Osteoblast (primary cell): ENCODE measurements at regions not wholly inside any gene's neighbourhood (a gene's known extent, or its start where the extent isn't known, plus 50 kb on each side); places are given as distances from the start of the nearest gene placed in this dataset.

Source experiments
- DNase-seq: peaks from one replicate; pipeline ENCODE4 v3.0.0; 2011; ENCODE audit warnings: low spot score, mixed read lengths; ENCODE audit not compliant: insufficient read length; ENCODE audit errors: missing footprints
- H2AFZ ChIP-seq: 2 replicates; pipeline ENCODE4 v1.6.0; 2011; ENCODE audit warnings: mild to moderate bottlenecking, low read length
- H3K27ac ChIP-seq: 2 replicates; pipeline ENCODE4 v1.5.1; 2011; ENCODE audit warnings: mild to moderate bottlenecking, low read depth, low read length, moderate library complexity
- H3K27me3 ChIP-seq: 2 replicates; pipeline ENCODE4 v1.6.0; 2012; ENCODE audit warnings: mild to moderate bottlenecking, control low read depth, inconsistent platforms, low read length, moderate library complexity; ENCODE audit not compliant: insufficient read depth
- H3K36me3 ChIP-seq: 2 replicates; pipeline ENCODE4 v1.5.1; 2011; ENCODE audit warnings: mild to moderate bottlenecking, low read length, control low read depth, moderate library complexity; ENCODE audit not compliant: insufficient read depth
- H3K4me1 ChIP-seq: 2 replicates; pipeline ENCODE4 v1.5.1; 2011; ENCODE audit warnings: mild to moderate bottlenecking, low read length, control low read depth, moderate library complexity; ENCODE audit not compliant: insufficient read depth
- H3K4me2 ChIP-seq: 2 replicates; pipeline ENCODE4 v1.6.0; 2011; ENCODE audit warnings: mild to moderate bottlenecking, low read length; ENCODE audit not compliant: insufficient read depth
- H3K4me3 ChIP-seq: fragments of 200-600 bp; sonication (generic); 3 replicates; pipeline ENCODE4 v1.5.1; 2012; ENCODE audit warnings: mild to moderate bottlenecking, low read length, inconsistent platforms; ENCODE audit not compliant: insufficient read depth
- H3K79me2 ChIP-seq: 2 replicates; pipeline ENCODE4 v1.6.0; 2012; ENCODE audit warnings: mild to moderate bottlenecking, low read length, control low read depth, inconsistent platforms; ENCODE audit not compliant: insufficient read depth
- H3K9me3 ChIP-seq: 2 replicates; pipeline ENCODE4 v1.5.1; 2011; ENCODE audit warnings: low read depth, low read length, control low read depth
- H4K20me1 ChIP-seq: 2 replicates; pipeline ENCODE4 v1.6.0; 2012; ENCODE audit warnings: mild to moderate bottlenecking, low read length, control low read depth; ENCODE audit not compliant: insufficient read depth
- CTCF ChIP-seq: IDR thresholded peaks from 2 replicates; pipeline ENCODE4 v1.5.1; 2011; ENCODE audit warnings: mild to moderate bottlenecking, low read depth, low read length, moderate library complexity; ENCODE audit errors: extremely low read depth

GRCh38 chr10:130772676-130773075 lies 538.8 kb downstream of the TCERG1L start:
- Histone ChIP-seq H3K36me3 (no peaks in the 10 kb centered on the region), H3K27ac (no peak overlapping the region), H3K79me2 (no peaks in the 10 kb centered on the region), H2AFZ (no peak overlapping the region), H3K4me1 (no peaks in the 10 kb centered on the region), H3K4me3 (no peak overlapping the region), H3K9me3 (no peaks in the 10 kb centered on the region), H3K4me2 (no peak overlapping the region), H4K20me1 (no peaks in the 10 kb centered on the region), H3K27me3 (no peaks in the 10 kb centered on the region)
- TF ChIP-seq CTCF = no peak
- DNase-seq = no peak

GRCh38 chr10:130773941-130774340 lies 537.6 kb downstream of the TCERG1L start:
- Histone ChIP-seq H3K79me2 (no peaks in the 10 kb centered on the region), H3K4me1 (no peaks in the 10 kb centered on the region), H3K27ac (no peak overlapping the region), H3K4me3 (no peak overlapping the region), H3K4me2 (no peak overlapping the region), H2AFZ (no peak overlapping the region), H3K36me3 (no peaks in the 10 kb centered on the region), H3K9me3 (no peaks in the 10 kb centered on the region), H4K20me1 (no peaks in the 10 kb centered on the region), H3K27me3 (no peaks in the 10 kb centered on the region)
- no peak for TF ChIP-seq CTCF
- no peak for DNase-seq

GRCh38 chr10:130774871-130775270 lies 536.6 kb downstream of the TCERG1L start:
- Histone ChIP-seq H3K4me1 (no peaks in the 10 kb centered on the region), H3K79me2 (no peaks in the 10 kb centered on the region), H3K9me3 (no peaks in the 10 kb centered on the region), H3K27ac (no peak overlapping the region), H3K27me3 (no peaks in the 10 kb centered on the region), H2AFZ (no peak overlapping the region), H3K36me3 (no peaks in the 10 kb centered on the region), H3K4me3 (no peak overlapping the region), H4K20me1 (no peaks in the 10 kb centered on the region), H3K4me2 (no peak overlapping the region)
- no peak for TF ChIP-seq CTCF
- DNase-seq = no peak

- no peak for DNase-seq
- Histone ChIP-seq H3K36me3 (no peaks in the 10 kb centered on the region), H3K27ac (no peak overlapping the region), H3K79me2 (no peaks in the 10 kb centered on the region), H3K27me3 (no peaks in the 10 kb centered on the region), H3K9me3 (no peaks in the 10 kb centered on the region), H3K4me3 (no peak overlapping the region), H4K20me1 (no peaks in the 10 kb centered on the region), H2AFZ (no peak overlapping the region), H3K4me1 (no peaks in the 10 kb centered on the region), H3K4me2 (no peak overlapping the region)
- no peak for TF ChIP-seq CTCF
Observed at GRCh38 chr10:130775311-130775710, 536.2 kb downstream of the TCERG1L start.
